Spinal cord (tissue), 9 donors: ENCODE measurements at regions not wholly inside any gene's neighbourhood (a gene's known extent, or its start where the extent isn't known, plus 50 kb on each side); places are given as distances from the start of the nearest gene placed in this dataset.

Experiments used
- DNase-seq, 6 donors: peaks; one replicate each; pipeline versions ENCODE4 v3.0.0 to v3.0.0-alpha.2; 2013 to 2015; ENCODE audit warnings: low spot score in 6 of 6, low read depth in 4 of 6
- H3K27ac ChIP-seq: one replicate; pipeline ENCODE4 v1.5.1; 2013; ENCODE audit warnings: low read depth, low read length, control low read depth
- H3K27me3 ChIP-seq: one replicate; pipeline ENCODE4 v1.6.1; 2013; ENCODE audit warnings: low read length; ENCODE audit not compliant: control insufficient read depth, insufficient read depth
- H3K36me3 ChIP-seq: one replicate; pipeline ENCODE4 v1.6.1; 2013; ENCODE audit warnings: low read length; ENCODE audit not compliant: control insufficient read depth, insufficient read depth
- H3K4me1 ChIP-seq: one replicate; pipeline ENCODE4 v1.6.1; 2013; ENCODE audit warnings: low read length; ENCODE audit not compliant: control insufficient read depth, insufficient read depth
- H3K4me3 ChIP-seq: one replicate; pipeline ENCODE4 v1.5.1; 2013; ENCODE audit warnings: low read depth, low read length, control low read depth
- H3K9me3 ChIP-seq: one replicate; pipeline ENCODE4 v1.6.1; 2013; ENCODE audit warnings: low read length; ENCODE audit not compliant: control insufficient read depth, insufficient read depth
- WGBS: methylation state at CpG from one replicate; pipeline ENCODE4 v1.1.5; 2013; ENCODE audit warnings: missing lambda C conversion rate; ENCODE audit not compliant: insufficient coverage; 5-methylcytosine and 5-hydroxymethylcytosine counted together
- donor health status: healthy.

DNA sequence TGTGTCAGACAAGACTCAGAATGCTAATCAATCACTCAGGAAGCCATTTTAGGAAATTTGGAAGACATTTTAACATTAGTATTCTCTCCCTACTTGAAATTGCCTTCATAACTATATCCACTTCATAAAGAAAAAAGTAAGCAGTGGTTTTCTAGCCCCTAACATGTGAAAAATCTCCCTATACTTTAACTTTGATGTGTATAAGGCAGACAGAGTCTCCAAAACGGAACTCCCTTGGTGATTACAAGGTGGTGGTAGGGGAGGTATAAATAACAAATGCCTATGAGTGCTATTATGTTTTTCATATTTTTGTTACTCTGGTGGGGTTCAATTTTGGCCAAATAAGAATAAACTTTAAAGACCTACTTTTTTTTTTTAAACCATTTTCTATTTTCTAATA, 300.3 kb downstream of the BTG1 start:
- Histone ChIP-seq H3K27me3 (no peaks in the 10 kb centered on the region), H3K9me3 (peaks cover 2% of the 10 kb centered on the region), H3K4me3 (no peak overlapping the region), H3K36me3 (no peaks in the 10 kb centered on the region), H3K27ac (no peak overlapping the region), H3K4me1 (no peaks in the 10 kb centered on the region)
- WGBS: no CpG with 5 or more reads among the region's 1 CpG
- DNase-seq: no peak

DNA sequence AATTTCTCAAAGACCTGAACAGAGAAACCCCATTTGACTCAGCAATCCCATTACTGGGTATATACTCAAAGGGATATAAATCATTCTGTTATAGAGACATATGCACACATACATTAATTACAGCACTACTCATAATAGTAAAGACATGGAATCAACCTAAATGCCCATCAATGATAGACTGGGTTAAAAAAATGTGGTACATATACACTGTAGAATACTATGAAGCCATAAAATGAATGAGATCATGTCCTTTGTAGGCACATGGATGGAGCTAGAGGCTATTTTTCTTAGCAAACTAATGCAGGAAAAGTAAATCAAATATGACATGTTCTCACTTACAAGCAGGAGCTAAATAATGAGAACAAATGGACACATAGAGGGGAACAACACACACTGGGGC, 303.8 kb downstream of the BTG1 start:
- Histone ChIP-seq H3K4me1 (no peaks in the 10 kb centered on the region), H3K27ac (no peak overlapping the region), H3K36me3 (no peaks in the 10 kb centered on the region), H3K27me3 (no peaks in the 10 kb centered on the region), H3K4me3 (no peak overlapping the region), H3K9me3 (peaks cover 2% of the 10 kb centered on the region)
- no peak for DNase-seq

DNA sequence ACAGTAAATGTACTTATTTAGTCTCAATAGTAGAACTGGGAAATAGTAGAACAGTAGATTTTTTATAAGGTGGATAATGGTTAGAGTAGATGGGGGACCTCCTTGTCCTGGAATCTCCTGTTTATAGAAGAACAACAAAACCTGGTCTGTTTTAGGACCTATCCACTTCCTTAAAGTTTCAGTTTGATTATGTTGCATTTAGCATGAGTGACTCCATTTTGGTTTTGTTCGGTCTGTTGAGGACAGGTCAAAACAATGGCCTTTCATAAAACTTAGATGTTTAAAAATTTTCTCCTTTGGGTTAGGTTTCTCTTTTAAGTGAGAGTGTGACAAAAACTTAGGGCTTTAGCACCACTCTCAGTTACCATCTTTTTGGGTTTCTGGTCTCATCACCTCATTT, 308.9 kb downstream of the BTG1 start:
- Histone ChIP-seq H3K36me3 (no peaks in the 10 kb centered on the region), H3K27ac (no peak overlapping the region), H3K27me3 (no peaks in the 10 kb centered on the region), H3K4me1 (no peaks in the 10 kb centered on the region), H3K4me3 (no peak overlapping the region), H3K9me3 (peaks cover 2% of the 10 kb centered on the region)
- DNase-seq: no peak
- no CpG with 5 or more reads among the region's 1 CpG for whole genome bisulfite sequencing

DNA sequence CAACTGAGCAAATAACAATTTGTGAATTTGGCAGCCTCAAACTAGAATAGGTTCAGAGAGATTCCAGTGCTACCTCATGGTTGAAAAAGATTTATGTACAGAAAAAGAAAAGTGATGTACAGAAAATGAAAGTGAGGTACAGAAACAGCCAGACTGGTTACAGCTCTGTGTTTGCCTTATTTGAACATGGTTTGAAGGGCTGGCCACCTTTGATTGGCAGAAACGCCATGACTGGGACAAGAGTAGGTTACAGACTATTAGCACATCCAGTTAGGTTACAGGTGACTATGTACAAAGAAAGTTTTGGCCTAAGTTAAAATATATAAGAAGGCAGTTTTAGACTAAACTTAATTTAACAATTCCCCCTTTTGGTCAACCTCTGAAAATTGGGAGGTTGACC, 309.4 kb downstream of the BTG1 start:
- no peak for DNase-seq
- H3K4me1 ChIP-seq: no peaks in the 10 kb centered on the region
- H3K27ac ChIP-seq: no peak overlapping the region
- no peaks in the 10 kb centered on the region for H3K27me3 ChIP-seq
- peaks cover 2% of the 10 kb centered on the region for H3K9me3 ChIP-seq
- H3K4me3 ChIP-seq: no peak overlapping the region
- WGBS: no CpG with 5 or more reads among the region's 1 CpG
- no peaks in the 10 kb centered on the region for H3K36me3 ChIP-seq

DNA sequence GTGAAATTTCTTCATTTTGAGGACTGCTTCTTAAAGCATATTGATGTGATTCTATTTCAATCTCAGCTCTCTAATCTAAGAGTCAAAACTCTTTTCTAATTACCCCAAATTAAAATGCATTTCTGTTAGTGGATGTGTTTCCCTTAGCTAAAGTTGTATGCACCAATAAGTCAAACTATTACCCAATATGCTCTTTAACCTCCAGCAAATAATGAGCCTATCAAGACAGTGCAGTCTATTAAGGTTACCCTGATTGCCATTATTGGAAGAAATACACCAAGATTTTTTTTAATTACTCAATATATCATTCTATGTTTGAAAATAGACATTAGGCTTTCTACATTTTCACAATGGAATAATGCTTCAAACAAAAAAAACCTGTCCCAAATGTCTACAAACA, 310.0 kb downstream of the BTG1 start:
- Histone ChIP-seq H3K4me1 (no peaks in the 10 kb centered on the region), H3K4me3 (no peak overlapping the region), H3K27me3 (no peaks in the 10 kb centered on the region), H3K36me3 (no peaks in the 10 kb centered on the region), H3K9me3 (no peaks in the 10 kb centered on the region), H3K27ac (no peak overlapping the region)
- no peak for DNase-seq

DNA sequence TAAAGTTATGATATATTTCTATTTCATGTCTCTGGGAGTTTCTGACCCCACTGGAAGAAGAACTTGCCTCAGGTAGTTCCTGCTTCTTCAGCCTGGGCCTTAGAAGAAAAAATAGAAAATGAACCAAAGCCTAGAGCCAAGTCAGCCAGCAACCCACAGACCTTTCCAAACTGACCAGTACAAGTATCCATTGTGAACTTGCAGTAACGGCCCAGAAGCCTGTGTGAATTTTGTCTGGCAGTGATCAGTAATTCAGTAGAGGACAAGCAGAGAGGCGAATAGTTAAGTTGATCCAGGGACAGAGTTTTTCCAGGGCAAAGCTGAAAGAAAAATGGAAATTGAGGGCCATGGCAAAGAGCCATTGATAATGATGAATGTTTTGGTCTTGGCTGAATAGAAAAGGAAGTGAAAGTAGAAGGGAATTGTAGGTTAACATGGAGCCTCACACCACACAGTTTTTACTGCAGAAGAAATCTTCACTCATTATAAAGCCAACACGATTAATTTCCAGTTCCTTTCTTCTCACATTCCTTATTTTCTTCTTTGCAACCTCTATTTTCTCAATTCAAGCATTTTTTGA, 311.8 kb downstream of the BTG1 start:
- DNase-seq: peak in 1 of 6 donors; percentile 25
- Histone ChIP-seq H3K27me3 (no peaks in the 10 kb centered on the region), H3K27ac (no peak overlapping the region), H3K4me1 (no peaks in the 10 kb centered on the region), H3K36me3 (no peaks in the 10 kb centered on the region), H3K4me3 (no peak overlapping the region), H3K9me3 (no peaks in the 10 kb centered on the region)
- whole genome bisulfite sequencing: 49% methylated on average over 2 of the region's 3 CpGs

DNA sequence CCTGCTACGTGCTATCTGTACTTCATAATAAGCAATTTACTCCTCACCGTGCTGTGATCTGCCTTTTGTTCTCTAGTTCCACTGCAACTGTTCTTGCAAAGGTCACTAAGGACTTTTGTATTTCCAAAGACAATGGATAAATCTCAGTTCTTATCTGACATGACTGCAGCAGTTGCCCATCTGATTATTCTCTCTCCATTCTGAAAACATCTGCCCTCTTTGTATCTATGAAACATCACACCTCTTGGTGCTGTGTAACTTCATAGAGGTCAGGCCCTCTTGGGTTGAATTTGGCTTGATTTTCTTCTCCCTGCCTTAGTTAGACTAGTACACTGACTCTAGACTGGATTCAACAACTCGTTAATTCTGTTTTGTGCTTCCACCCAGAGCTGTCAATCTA, 319.6 kb downstream of the BTG1 start:
- Histone ChIP-seq H3K9me3 (no peaks in the 10 kb centered on the region), H3K27ac (no peak overlapping the region), H3K4me1 (no peaks in the 10 kb centered on the region), H3K36me3 (no peaks in the 10 kb centered on the region), H3K27me3 (no peaks in the 10 kb centered on the region), H3K4me3 (no peak overlapping the region)
- 60% methylated on average over 3 of the region's 3 CpGs for WGBS
- no peak for DNase-seq

DNA sequence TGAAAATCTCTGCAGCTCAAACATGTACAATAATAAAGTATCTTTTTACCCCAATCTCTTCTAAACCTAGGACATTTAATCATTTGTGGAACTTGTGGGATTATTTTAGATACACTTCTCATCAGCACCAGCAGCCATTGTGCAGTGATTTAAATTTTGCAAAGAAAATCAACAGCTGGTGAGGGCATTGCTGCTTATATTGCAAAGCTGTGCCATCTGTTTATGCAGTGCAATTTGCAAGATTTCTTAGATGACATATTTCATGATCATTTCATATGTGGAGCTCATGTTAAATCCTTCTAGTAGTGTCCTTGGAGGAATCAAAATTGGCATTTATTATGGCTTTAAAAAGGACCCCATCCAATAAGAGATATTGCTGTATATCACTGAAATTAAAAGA, 320.7 kb downstream of the BTG1 start:
- no peak overlapping the region for H3K27ac ChIP-seq
- peak in 1 of 6 donors; percentile 55 for DNase-seq
- H3K4me1 ChIP-seq: no peaks in the 10 kb centered on the region
- no peak overlapping the region for H3K4me3 ChIP-seq
- H3K9me3 ChIP-seq: no peaks in the 10 kb centered on the region
- no peaks in the 10 kb centered on the region for H3K36me3 ChIP-seq
- no peaks in the 10 kb centered on the region for H3K27me3 ChIP-seq

DNA sequence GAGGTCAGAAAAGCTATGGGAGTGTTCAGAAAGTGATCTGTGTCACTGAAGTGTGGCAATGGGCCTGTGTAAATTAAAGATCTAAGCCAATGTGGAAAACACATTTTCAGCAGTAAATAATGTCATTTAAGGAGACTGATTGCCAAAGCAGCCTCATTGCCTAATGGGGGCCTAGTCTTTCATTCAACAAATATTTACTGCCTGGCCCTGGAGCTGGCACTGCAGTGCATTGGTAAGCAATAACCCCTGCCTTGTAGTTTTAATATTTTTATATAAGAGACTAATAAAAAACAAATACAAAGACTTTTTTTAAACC, 326.6 kb downstream of the BTG1 start:
- Histone ChIP-seq H3K4me1 (no peaks in the 10 kb centered on the region), H3K27ac (no peak overlapping the region), H3K9me3 (no peaks in the 10 kb centered on the region), H3K27me3 (no peaks in the 10 kb centered on the region), H3K36me3 (no peaks in the 10 kb centered on the region), H3K4me3 (no peak overlapping the region)
- peak in 2 of 6 donors; percentile 19 to 35 for DNase-seq

DNA sequence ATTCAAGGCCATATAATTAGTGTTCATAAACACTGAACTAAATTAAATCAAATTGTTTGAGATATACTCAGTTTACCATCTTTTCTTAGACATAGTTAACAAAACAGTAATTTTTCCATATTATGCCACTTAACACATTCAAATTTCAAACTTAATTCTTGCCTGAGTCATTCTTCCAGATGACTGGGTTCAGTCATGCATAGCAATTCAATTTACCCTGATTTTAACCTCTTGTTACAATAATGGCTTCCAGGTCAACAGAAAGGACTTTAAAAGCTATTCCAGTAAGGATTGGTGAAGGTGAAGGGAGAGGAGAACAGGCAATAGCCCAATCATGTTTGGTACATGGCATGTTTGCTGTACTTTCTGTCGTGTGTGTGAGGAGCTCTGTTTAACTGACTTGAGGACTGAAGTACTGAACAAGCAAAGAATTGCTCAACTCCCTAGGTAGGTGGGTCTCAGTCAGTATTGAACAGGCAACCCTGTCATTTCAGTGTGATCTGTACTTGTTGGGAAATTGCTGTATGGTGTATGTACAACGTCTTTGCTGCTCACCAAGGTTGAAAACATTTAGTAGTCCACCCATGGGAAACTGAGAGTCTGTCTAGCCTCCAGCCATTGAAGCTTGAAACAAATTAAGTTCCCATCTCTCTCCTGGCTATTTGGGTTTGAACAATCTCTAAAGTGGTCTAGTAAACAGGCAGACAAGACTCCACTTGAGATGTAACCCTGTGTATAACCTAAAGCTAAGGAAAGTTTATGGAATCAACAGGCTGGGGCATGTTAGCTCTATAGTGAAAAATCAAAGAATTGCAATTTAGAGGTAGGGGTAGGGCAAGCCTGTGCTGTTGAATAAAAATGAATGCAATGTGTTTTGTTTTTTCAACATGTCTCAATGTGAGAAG, 327.2 kb downstream of the BTG1 start:
- WGBS: 45% methylated on average over 2 of the region's 2 CpGs
- H3K4me1 ChIP-seq: no peaks in the 10 kb centered on the region
- no peaks in the 10 kb centered on the region for H3K9me3 ChIP-seq
- H3K27me3 ChIP-seq: no peaks in the 10 kb centered on the region
- H3K27ac ChIP-seq: no peak overlapping the region
- no peak for DNase-seq
- H3K36me3 ChIP-seq: no peaks in the 10 kb centered on the region
- no peak overlapping the region for H3K4me3 ChIP-seq
